K562 (cell line): ENCODE measurements at regions not wholly inside any gene's neighbourhood (a gene's known extent, or its start where the extent isn't known, plus 50 kb on each side); places are given as distances from the start of the nearest gene placed in this dataset.

Source experiments
- ARID1B ChIP-seq: fragments of 450-650 bp; IDR thresholded peaks from 2 replicates; pipeline ENCODE4 v1.6.1; 2016; ENCODE audit warnings: antibody characterized with exemption, mild to moderate bottlenecking, inconsistent platforms
- ARNT ChIP-seq, 2 experiments: fragments of 450-650 bp; IDR thresholded peaks; 2 replicates each; pipeline ENCODE4 v1.6.1; 2016; ENCODE audit warnings: mild to moderate bottlenecking in 1 of 2
- BACH1 ChIP-seq: fragments of 200-800 bp; sonication (Bioruptor generic); IDR thresholded peaks from 2 replicates; pipeline ENCODE4 v1.6.1; 2016; ENCODE audit warnings: missing genetic modification characterization, missing compliant biosample characterization
- BCL6 ChIP-seq: fragments of 250-450 bp; sonication (Bioruptor Pico); IDR thresholded peaks from 2 replicates; pipeline ENCODE4 v1.4.0; 2020
- BDP1 ChIP-seq: IDR thresholded peaks from 3 replicates; pipeline ENCODE4 v1.6.1; 2011; ENCODE audit not compliant: insufficient read length, insufficient read depth
- CBFA2T2 ChIP-seq: fragments of 450-650 bp; conservative IDR thresholded peaks from 2 replicates; pipeline ENCODE4 v1.6.1; 2017; ENCODE audit warnings: mild to moderate bottlenecking
- CCNT2 ChIP-seq: IDR thresholded peaks from 2 replicates; pipeline ENCODE4 v1.6.1; 2011; ENCODE audit warnings: borderline replicate concordance, low read depth, mild to moderate bottlenecking, moderate library complexity, mixed read lengths, low read length; ENCODE audit not compliant: insufficient read length; ENCODE audit errors: extremely low read depth
- CHAMP1 ChIP-seq: fragments of 450-650 bp; IDR thresholded peaks from 2 replicates; pipeline ENCODE4 v1.6.1; 2016; ENCODE audit warnings: mild to moderate bottlenecking
- ELF1 ChIP-seq: fragments of 200-800 bp; sonication (Bioruptor generic); IDR thresholded peaks from 2 replicates; pipeline ENCODE4 v1.6.1; 2016; ENCODE audit warnings: missing genetic modification characterization, missing compliant biosample characterization
- FOXP4 ChIP-seq: sonication (generic); formaldehyde crosslinking; IDR thresholded peaks from 2 replicates; pipeline ENCODE4 v1.8.0; 2022; ENCODE audit warnings: mild to moderate bottlenecking, missing genetic modification reagents, borderline replicate concordance
- HIVEP1 ChIP-seq: fragments of 250-450 bp; sonication (Bioruptor Pico); IDR thresholded peaks from 2 replicates; pipeline ENCODE4 v1.4.0; 2020; ENCODE audit warnings: mild to moderate bottlenecking
- KAT7 ChIP-seq: sonication (generic); formaldehyde crosslinking; IDR thresholded peaks from 2 replicates; pipeline ENCODE4 v1.8.0; 2022; ENCODE audit warnings: missing genetic modification reagents, mild to moderate bottlenecking, borderline replicate concordance
- MAFK ChIP-seq: IDR thresholded peaks from 2 replicates; pipeline ENCODE4 v1.6.1; 2011; ENCODE audit warnings: low read length, improper control_type of control experiment
- MEIS2 ChIP-seq: fragments of 450-650 bp; IDR thresholded peaks from 2 replicates; pipeline ENCODE4 v1.6.1; 2014; ENCODE audit warnings: mild to moderate bottlenecking; ENCODE audit not compliant: partially characterized antibody
- NFE2 ChIP-seq: IDR thresholded peaks from 2 replicates; pipeline ENCODE4 v1.6.1; 2014; ENCODE audit warnings: antibody characterized with exemption, low read depth
- PCBP1 ChIP-seq: fragments of 200-400 bp; formaldehyde crosslinking; IDR thresholded peaks from 2 replicates; pipeline ENCODE4 v1.6.1; 2018; ENCODE audit warnings: mild to moderate bottlenecking, low read depth, low read length; ENCODE audit not compliant: poor library complexity, severe bottlenecking
- PML ChIP-seq: IDR thresholded peaks from 2 replicates; pipeline ENCODE4 v1.6.1; 2012; ENCODE audit warnings: low read length, inconsistent platforms
- RAD21 ChIP-seq, 2 experiments: fragments of 250-450 bp in 1 of 2; fragments of 450-650 bp in 1 of 2; sonication (Bioruptor Pico) in 1 of 2; formaldehyde crosslinking in 1 of 2; IDR thresholded peaks in 1 of 2; conservative IDR thresholded peaks in 1 of 2; 2 replicates each; pipeline versions ENCODE4 v1.4.0 to v1.8.0; 2020 to 2022; ENCODE audit warnings: mild to moderate bottlenecking in 2 of 2, moderate library complexity in 1 of 2
- SMAD2 ChIP-seq: fragments of 150-350 bp; IDR thresholded peaks from 2 replicates; pipeline ENCODE4 v1.6.1; 2014; ENCODE audit warnings: low read depth, mild to moderate bottlenecking, low read length
- SMAD4 ChIP-seq: fragments of 250-450 bp; sonication (Bioruptor Pico); conservative IDR thresholded peaks from 2 replicates; pipeline ENCODE4 v1.8.0; 2021; ENCODE audit warnings: inconsistent platforms, mild to moderate bottlenecking, moderate library complexity
- SUPT5H ChIP-seq: fragments of 450-650 bp; IDR thresholded peaks from 2 replicates; pipeline ENCODE4 v1.6.1; 2016
- TEAD4 ChIP-seq, 2 experiments: sonication (generic) in 1 of 2; formaldehyde crosslinking in 1 of 2; IDR thresholded peaks; 2 replicates each; pipeline versions ENCODE4 v1.6.1 to v1.8.0; 2012 to 2022; ENCODE audit warnings: borderline replicate concordance in 1 of 2, inconsistent platforms in 1 of 2, low read length in 1 of 2, mild to moderate bottlenecking in 1 of 2, missing genetic modification reagents in 1 of 2
- THRA ChIP-seq: fragments of 450-650 bp; IDR thresholded peaks from 2 replicates; pipeline ENCODE4 v1.6.1; 2017; ENCODE audit warnings: mild to moderate bottlenecking, moderate library complexity
- ZNF174 ChIP-seq: fragments of 250-450 bp; sonication (Bioruptor Pico); IDR thresholded peaks from 2 replicates; pipeline ENCODE4 v1.4.0; 2020; ENCODE audit warnings: mild to moderate bottlenecking

GRCh38 chr7:18177129-18177814 lies 149.6 kb upstream of the PRPS1L1 start (continued):
- TF ChIP-seq BACH1 (peak; percentile 85; the same call in 1 of the 2 replicates), ARID1B (peak; percentile 90), FOXP4 (CRISPR knock-in tag) (no peak), ZNF174 (no peak), CBFA2T2 (peak; percentile 69), ELF1 (tag) (no peak; the same call in 1 of the 2 replicates), RAD21 (CRISPR knock-in tag; conservative IDR thresholded peaks at IDR 0.05 in 1 of 2, IDR thresholded peaks at IDR 0.05 in 1 of 2) (0 out of 4 replicates have a peak, but pooled peaks of 1 of the 2 experiments have one; percentile 4), KAT7 (no peak), THRA (no peak), SUPT5H (no peak), BDP1 (no peak), SMAD4 (CRISPR knock-in tag) (peak; percentile 44; the same call in 1 of the 2 replicates), ARNT (IDR thresholded peaks at IDR 0.05) (peak in 1 of 2 experiments; percentile 7; a peak in 1 of 4 replicates), SMAD2 (no peak), MEIS2 (peak; percentile 61), PML (peak; percentile 53; the same call in 1 of the 2 replicates), TEAD4 (IDR thresholded peaks at IDR 0.05; ENCODE audit: low read length) (peak; percentile 82), TEAD4 (CRISPR knock-in tag; IDR thresholded peaks at IDR 0.05; ENCODE audit: borderline replicate concordance) (no peak), CCNT2 (peak; percentile 36), BCL6 (no peak), CHAMP1 (peak; percentile 58; the same call in 1 of the 2 replicates), HIVEP1 (CRISPR knock-in tag) (no peak), NFE2 (peak; percentile 52; the same call in 1 of the 2 replicates), MAFK (no peak), PCBP1 (no peak)
